Activated CD4-positive, alpha-beta T cell treated with anti-CD3 and anti-CD28 coated beads, Interleukin-2, amount 50 U/mL, for 16 hours (primary cell): ENCODE measurements at regions not wholly inside any gene's neighbourhood (a gene's known extent, or its start where the extent isn't known, plus 50 kb on each side); places are given as distances from the start of the nearest gene placed in this dataset.

Source experiments
- DNase-seq: peaks from one replicate; pipeline ENCODE4 v3.0.0-alpha.2; 2020

GRCh38 chr3:153952091-153952490, 169.1 kb upstream of the ARHGEF26 start:
- DNase-seq, result no peak

DNA sequence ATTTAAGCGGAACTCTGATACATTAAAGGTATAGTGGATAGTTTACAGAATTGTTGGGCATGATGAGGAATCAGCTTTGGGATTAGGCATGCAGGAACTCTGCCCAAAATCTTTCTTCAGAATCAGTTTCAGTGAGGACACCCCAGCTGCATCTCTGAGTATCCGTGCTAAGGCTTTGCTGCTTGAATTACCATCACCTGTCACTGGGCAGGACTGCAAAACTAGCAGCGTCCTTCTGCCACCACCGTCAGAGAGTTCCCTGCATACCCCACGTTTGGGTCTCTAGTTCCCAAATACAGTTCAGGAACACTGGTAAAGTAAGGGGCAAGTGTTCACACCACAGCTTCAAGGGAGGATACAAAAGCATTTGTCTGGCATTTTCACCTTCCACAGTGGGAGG, 164.6 kb upstream of the ARHGEF26 start:
- DNase-seq, result no peak

- no peak for DNase-seq
These were observed 163.8 kb upstream of the ARHGEF26 start for GRCh38 chr3:153957421-153957820.

DNA sequence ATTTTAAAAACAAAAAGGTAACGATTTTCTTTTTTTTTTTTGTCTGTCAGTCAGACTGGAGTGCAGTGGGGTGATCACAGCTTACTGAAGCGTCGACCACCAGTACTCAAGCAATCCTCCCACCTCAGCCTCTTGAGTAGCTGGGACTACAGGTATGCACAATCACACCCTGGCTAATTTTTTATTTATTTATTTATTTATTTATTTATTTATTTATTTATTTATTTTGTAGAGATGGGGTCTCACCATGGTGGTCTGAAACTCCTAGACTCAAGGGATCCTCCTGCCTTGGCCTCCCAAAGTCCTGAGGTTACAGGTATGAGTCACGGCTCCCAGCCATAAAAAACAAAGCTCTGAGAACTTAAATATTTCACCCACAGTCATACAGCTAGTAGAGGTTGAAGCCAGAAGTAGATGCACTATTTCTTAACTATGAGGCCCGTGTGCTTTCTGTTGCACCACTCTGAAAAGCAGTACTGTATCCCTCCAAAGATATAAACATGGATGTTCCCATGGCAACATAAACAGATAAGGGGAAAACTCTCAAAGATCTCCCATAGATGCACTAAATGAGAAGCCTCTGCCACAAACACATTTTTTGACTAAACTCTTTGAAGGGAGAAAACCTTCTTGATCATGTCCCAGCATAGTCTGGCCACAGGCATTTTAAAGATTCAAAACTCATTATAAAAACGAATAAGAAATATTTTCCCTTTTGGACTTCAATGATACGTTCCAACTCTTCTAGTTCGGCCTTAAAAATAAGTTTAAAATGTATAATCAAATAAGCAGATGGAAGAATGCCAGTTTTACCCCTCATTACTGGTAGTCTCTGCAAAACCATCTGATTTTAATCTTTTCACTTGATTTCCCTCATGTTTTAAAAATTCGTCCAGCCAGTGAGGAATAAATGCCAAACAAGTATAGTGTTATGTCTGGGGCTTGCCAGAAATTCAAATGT, 162.3 kb upstream of the ARHGEF26 start:
- DNase-seq, result no peak

- DNase-seq, result no peak
These were observed 160.6 kb upstream of the ARHGEF26 start for GRCh38 chr3:153960458-153961074.

DNA sequence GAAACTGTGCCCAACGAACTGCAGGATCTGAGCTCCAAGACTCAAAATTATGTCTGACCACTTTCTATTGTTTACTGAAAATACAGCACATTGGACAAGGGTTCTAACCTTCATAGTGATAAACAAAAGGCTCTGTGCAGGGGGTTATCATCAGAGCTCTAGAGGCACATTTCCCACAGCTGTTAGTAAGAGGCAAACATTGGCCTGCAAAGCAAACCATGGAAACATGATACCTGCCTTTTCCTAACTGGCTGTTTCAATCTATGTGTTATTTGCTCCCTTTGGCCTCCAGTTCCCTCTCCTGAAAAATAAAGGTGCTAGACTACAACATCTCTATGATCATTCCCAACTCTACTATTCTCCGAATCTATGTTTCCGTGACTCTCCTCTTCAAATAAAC, 159.7 kb upstream of the ARHGEF26 start:
- no peak for DNase-seq

- DNase-seq, result no peak
These were observed 158.2 kb upstream of the ARHGEF26 start for GRCh38 chr3:153963012-153963411.

DNA sequence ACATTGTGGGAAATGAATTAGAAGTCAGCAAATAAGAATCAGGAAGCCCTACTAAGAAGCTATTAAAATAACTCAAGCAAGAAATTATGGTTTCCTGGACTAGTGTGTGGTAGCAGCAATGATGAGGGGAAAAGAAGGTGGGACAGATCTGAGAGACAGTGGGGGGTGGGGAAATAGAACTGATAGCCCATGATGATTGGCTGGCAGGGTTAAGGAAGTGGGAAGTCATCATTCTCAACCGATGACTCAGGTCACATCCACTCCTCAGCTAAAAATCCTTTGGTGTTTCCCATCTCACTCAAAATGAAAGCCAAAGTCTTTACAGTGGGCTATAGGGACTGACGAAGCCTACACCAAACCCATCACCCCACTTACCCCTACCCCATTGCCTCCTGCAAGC, 153.9 kb upstream of the ARHGEF26 start:
- peak; percentile 12 for DNase-seq

DNA sequence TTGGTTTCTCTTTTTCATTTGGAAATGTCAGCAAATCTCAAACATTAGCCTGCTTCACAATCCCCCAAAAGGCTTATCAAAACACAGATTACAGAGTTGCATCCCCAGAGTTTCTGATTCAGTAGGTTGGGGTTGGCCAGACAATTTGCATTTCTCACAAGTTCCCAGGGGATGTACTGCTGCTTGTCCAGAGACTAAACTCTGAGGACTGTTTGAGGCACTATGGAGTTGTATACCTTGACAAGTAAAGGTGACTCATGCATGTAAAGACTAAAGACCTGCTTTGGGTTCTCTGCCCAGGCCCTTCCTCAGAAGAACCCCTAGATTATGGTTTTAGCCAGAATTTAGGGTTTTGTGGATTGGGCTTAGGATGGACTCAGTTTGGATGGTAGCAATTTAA, 151.1 kb upstream of the ARHGEF26 start:
- DNase-seq, result no peak

DNA sequence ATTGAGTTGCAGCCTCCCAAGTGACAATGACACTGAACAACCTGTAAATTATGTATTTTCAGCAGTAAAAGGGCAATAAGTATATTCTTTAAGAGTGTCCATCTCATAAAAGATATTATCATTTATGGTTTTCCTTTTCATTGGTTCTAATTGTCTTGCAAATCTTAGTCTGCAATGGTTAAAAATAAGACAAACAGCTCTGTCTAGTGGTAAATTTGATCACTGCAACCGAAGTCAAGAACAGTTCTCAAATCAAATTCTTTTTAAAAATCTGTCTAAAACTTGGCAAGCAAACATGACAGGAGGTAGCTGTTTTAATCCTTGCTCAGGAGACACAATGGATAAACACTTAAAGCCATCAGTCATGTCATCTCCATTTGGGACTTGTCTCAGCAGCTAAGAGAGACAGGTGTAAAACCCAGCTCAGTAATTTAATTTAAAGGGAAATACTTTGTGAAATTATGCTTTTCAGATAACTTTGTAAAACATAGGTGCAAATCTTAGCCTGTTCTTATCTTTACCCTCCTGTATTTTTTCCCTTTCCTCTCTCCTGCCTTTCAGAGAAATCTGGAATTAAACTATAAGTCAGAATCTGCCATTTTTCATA, 150.3 kb upstream of the ARHGEF26 start:
- no peak for DNase-seq

DNA sequence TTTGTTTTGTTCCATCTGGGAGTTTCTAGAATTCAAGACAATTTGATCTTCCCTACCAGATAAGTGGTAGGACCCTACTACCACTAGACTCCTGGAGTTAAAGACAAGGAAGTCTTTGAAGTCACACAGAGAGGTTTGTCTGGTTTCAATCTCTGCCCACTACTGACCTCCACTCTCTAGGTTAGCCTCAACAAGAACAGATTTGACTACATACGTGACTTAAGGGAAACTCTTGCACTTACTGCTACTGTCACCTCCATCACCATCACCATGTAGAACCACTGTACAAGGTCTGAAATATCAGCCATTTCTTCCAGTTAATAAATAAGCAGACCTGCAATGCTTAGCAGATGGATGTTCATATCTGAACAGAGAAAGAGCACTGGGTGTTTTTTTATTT, 148.3 kb upstream of the ARHGEF26 start:
- no peak for DNase-seq

- DNase-seq, result no peak
These were observed 147.4 kb upstream of the ARHGEF26 start for GRCh38 chr3:153973722-153974265.

DNA sequence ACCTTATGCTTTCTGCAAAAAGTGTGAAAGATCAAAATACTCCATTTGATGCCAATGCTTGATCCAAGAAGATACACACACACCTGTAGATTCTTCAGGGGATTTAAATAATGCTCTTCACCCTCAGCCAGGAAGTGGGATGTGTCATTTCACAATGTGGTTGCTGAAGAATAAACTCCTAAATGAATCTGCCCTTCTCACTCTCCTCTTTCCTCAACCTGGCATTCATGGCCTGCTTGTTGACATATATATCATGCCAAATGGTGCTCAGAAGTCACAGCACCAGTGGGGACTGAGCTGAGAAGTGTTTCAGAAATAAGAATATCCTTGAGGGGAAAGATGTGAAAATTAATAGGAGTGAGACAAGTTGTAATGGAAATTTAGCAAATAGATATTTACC, 146.6 kb upstream of the ARHGEF26 start:
- DNase-seq, result no peak

GRCh38 chr3:153976891-153977554, 144.2 kb upstream of the ARHGEF26 start:
- DNase-seq, result no peak

DNA sequence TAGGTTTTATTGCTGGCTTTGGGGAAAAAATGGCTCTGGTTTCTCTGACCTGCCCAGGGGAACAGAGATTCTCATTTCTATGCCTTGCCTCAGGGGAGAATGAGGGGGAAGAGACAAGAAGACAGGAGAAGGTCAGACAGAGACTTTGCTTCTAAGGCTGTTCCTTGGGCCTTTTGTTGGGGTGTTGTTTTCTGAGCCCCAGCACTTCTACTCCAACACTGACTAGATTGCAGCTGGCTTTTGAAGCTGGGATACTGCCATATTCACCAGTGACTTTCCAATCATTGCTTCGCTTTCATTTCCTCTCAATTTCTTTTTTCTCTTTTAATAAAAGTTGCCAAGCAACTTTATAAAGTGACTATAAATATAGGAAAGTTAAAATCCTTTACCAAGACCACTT, 143.2 kb upstream of the ARHGEF26 start:
- DNase-seq, result no peak

- no peak for DNase-seq
These were observed 141.6 kb upstream of the ARHGEF26 start for GRCh38 chr3:153979418-153980251.

DNA sequence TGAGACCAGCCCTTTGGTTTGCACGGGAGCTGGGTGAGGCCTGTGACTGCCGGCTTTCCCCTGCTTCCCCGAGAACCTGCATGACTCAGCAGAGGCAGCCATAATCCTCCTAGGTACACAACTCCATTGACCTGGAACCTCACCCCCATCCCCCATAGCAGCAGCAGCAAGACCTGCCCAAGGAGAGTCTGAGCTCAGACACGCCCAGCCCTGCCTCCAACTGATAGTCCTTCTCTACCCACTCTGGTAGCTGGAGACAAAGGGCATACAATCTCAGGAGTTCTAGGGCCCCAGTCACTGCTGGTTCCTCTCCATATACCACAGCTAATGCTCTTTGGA, 141.0 kb upstream of the ARHGEF26 start:
- DNase-seq, result no peak

DNA sequence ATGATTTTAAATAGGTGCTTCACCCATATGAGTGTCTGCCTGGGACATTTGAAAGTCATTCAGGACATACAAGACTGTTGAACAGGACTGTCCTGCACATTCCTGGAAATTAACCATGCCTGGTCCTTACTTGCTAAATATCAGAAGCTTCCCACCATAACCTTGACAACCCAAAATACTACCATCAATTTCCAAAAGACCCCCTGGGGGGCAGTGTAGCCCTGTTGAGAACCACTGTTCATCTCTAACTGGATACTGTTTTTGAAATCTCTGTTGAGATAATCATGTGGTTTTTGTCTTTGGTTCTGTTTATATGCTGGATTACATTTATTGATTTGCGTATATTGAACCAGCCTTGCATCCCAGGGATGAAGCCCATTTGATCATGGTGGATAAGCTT, 123.8 kb upstream of the ARHGEF26 start:
- DNase-seq, result peak; percentile 10

DNA sequence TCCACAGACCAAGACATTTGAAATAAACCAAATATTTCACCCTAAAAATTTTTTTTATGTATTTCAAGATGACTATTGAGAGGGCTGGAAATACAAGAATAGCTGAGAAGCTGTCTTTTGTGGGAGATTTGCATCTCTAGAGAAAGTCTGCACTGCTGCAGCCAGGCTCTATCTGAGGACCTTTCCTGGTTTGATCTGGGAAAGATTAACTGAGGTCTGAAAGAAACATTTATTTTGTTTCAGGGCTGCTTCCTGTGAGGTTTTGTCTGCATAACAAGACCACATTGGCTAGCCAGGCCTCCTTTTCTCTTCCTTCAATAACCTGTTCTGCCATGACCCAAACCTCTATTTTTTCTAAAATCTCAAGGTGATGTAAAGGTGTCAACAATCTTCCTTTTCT, 117.5 kb upstream of the ARHGEF26 start:
- DNase-seq, result no peak

- no peak for DNase-seq
These were observed 110.2 kb upstream of the ARHGEF26 start for GRCh38 chr3:154011036-154011435.

- no peak for DNase-seq
These were observed 107.5 kb upstream of the ARHGEF26 start for GRCh38 chr3:154013736-154014135.

DNA sequence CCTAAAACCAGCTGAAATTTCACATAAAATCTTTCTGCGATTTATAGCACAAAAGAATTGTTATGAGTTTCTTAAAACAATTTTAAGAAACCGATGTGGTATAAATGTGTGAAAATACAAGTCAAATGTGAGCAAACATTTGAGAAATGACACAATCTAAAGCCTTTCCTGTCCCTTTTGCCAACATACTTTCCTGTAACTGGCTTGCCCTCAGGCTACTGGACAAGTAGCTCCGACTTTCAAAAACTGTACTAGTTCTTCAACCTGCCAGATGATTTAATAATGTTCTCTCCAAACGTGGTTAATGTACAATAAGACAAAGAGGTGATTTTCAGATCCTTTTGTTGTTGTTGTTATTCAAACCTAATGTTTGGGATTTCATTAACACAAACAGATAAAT, 105.9 kb upstream of the ARHGEF26 start:
- DNase-seq, result no peak
